Body of pancreas (tissue), 4 donors: ENCODE measurements at regions not wholly inside any gene's neighbourhood (a gene's known extent, or its start where the extent isn't known, plus 50 kb on each side); places are given as distances from the start of the nearest gene placed in this dataset.

Experiments used
- ATAC-seq: fragments of 150-250 bp; one replicate; pipeline ENCODE4 v1.9.1; 2016
- DNase-seq, 4 donors: peaks; one replicate each; pipeline ENCODE4 v3.0.0-alpha.2; 2019
- H3K27ac ChIP-seq, 4 donors: fragments of 200-600 bp; sonication (generic); 1 replicate in 3 of 4; 2 replicates in 1 of 4; pipeline versions ENCODE4 v1.5.1 to v1.6.1; 2016 to 2019; ENCODE audit warnings: mild to moderate bottlenecking in 1 of 4, mixed read lengths in 1 of 4, moderate library complexity in 1 of 4
- H3K27me3 ChIP-seq, 2 donors: fragments of 200-600 bp; sonication (generic); one replicate each; pipeline ENCODE4 v1.6.0; 2016; ENCODE audit warnings: mild to moderate bottlenecking in 1 of 2
- H3K36me3 ChIP-seq, 2 donors: fragments of 200-600 bp; sonication (generic); replicated peaks in 1 of 2; 2 replicates each; pipeline ENCODE4 v1.5.1; 2016; ENCODE audit warnings: low read depth in 2 of 2; ENCODE audit not compliant: insufficient read depth in 1 of 2
- H3K4me1 ChIP-seq: fragments of 200-600 bp; sonication (generic); one replicate; pipeline ENCODE4 v1.6.0; 2016
- H3K4me3 ChIP-seq, 2 donors: fragments of 200-600 bp; sonication (generic); 1 replicate in 1 of 2; 2 replicates in 1 of 2; pipeline ENCODE4 v1.5.1; 2016 to 2019
- H3K9me3 ChIP-seq, 3 donors: fragments of 200-600 bp; sonication (generic); 1 replicate in 2 of 3; 2 replicates in 1 of 3; pipeline ENCODE4 v1.5.1; 2016
- POLR2A ChIP-seq, 3 donors: fragments of 450-650 bp; IDR thresholded peaks; one replicate each; pipeline ENCODE4 v1.6.1; 2016; ENCODE audit warnings: antibody characterized with exemption in 3 of 3, mild to moderate bottlenecking in 2 of 3
- WGBS, 2 donors: methylation state at CpG; one replicate each; pipeline ENCODE4 v1.1.5; 2017; 5-methylcytosine and 5-hydroxymethylcytosine counted together
- intact Hi-C: fragments of 100-400 bp; cut with DNase I; formaldehyde crosslinking; loops from one replicate; pipeline ENCODE4 v1.15.1; 2023
- TF ChIP-seq, protein P1 (sequence below), 7 experiments: fragments of 450-650 bp in 4 of 7; fragments of 200-600 bp in 3 of 7; sonication (generic) in 3 of 7; IDR thresholded peaks; one replicate each; pipeline ENCODE4 v1.5.1; 2016 to 2019; ENCODE audit warnings: antibody characterized with exemption in 7 of 7

- intact Hi-C loops, result no loop called here
- Histone ChIP-seq H3K4me1 (no peaks in the 10 kb centered on the region), H3K36me3 (no peaks in the 10 kb centered on the region), H3K4me3 (no peak overlapping the region), H3K27ac (no peak overlapping the region), H3K9me3 (no peaks in the 10 kb centered on the region), H3K27me3 (no peaks in the 10 kb centered on the region)
- no peak for TF ChIP-seq POLR2A (IDR thresholded peaks at IDR 0.05)
- TF ChIP-seq, protein P1, sequence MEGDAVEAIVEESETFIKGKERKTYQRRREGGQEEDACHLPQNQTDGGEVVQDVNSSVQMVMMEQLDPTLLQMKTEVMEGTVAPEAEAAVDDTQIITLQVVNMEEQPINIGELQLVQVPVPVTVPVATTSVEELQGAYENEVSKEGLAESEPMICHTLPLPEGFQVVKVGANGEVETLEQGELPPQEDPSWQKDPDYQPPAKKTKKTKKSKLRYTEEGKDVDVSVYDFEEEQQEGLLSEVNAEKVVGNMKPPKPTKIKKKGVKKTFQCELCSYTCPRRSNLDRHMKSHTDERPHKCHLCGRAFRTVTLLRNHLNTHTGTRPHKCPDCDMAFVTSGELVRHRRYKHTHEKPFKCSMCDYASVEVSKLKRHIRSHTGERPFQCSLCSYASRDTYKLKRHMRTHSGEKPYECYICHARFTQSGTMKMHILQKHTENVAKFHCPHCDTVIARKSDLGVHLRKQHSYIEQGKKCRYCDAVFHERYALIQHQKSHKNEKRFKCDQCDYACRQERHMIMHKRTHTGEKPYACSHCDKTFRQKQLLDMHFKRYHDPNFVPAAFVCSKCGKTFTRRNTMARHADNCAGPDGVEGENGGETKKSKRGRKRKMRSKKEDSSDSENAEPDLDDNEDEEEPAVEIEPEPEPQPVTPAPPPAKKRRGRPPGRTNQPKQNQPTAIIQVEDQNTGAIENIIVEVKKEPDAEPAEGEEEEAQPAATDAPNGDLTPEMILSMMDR (IDR thresholded peaks at IDR 0.05), result no peak
- DNase-seq, result no peak
- no peak for ATAC-seq
- 29 to 63% methylated on average over 1 of the region's 1 CpG for WGBS, 2 donors
These were observed 120.1 kb upstream of the CSNK1A1L start for GRCh38 chr13:37225414-37226070.

- Histone ChIP-seq H3K27me3 (no peaks in the 10 kb centered on the region), H3K36me3 (no peaks in the 10 kb centered on the region), H3K27ac (no peak overlapping the region), H3K9me3 (no peaks in the 10 kb centered on the region), H3K4me3 (no peak overlapping the region), H3K4me1 (no peaks in the 10 kb centered on the region)
- DNase-seq (no peak), ATAC-seq (no peak)
- intact Hi-C loops, result no loop called here
- 38 to 68% methylated on average over 1 of the region's 1 CpG for WGBS, 2 donors
- TF ChIP-seq, protein P1 (IDR thresholded peaks at IDR 0.05), result no peak
- TF ChIP-seq POLR2A (IDR thresholded peaks at IDR 0.05), result no peak
These were observed 110.9 kb upstream of the CSNK1A1L start for GRCh38 chr13:37216331-37216730.

DNA sequence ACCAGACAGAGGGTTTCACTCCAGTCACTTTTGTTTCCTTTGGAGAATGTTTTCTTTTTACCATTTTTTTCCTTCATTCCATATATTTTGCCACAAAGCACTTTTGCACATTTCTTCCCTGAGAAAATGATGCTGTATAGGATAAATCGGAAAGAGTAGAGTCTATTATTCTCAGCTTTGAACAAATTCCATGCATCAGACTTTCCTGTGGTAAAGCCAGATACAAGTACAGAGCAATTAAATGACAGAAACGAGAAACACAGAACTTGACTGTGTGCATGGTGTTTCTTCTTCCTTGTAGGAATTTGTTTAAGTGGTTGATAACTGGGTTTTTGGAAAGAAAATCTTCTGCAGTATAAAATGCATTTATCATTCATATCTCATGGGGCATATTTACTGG, 107.4 kb upstream of the CSNK1A1L start:
- Histone ChIP-seq H3K36me3 (no peaks in the 10 kb centered on the region), H3K27ac (no peak overlapping the region), H3K4me1 (no peaks in the 10 kb centered on the region), H3K4me3 (no peak overlapping the region), H3K9me3 (no peaks in the 10 kb centered on the region), H3K27me3 (no peaks in the 10 kb centered on the region)
- WGBS, 2 donors, result 42 to 47% methylated on average over 2 of the region's 2 CpGs
- no peak for TF ChIP-seq POLR2A (IDR thresholded peaks at IDR 0.05)
- TF ChIP-seq, protein P1 (IDR thresholded peaks at IDR 0.05), result no peak
- intact Hi-C loops, result no loop called here
- no peak for DNase-seq
- no peak for ATAC-seq

- no peaks in the 10 kb centered on the region for H3K4me1 ChIP-seq
- WGBS, 2 donors, result 44 to 60% methylated on average over 7 of the region's 7 CpGs
These were observed 106.0 kb upstream of the CSNK1A1L start for GRCh38 chr13:37211487-37211886.

More at GRCh38 chr13:37211487-37211886, 106.0 kb upstream of the CSNK1A1L start:
- no peaks in the 10 kb centered on the region for H3K27me3 ChIP-seq
- H3K9me3 ChIP-seq, result no peaks in the 10 kb centered on the region
- intact Hi-C loops, result no loop called here
- no peak overlapping the region for H3K27ac ChIP-seq
- no peak overlapping the region for H3K4me3 ChIP-seq
- TF ChIP-seq POLR2A (IDR thresholded peaks at IDR 0.05), result no peak
- TF ChIP-seq, protein P1 (IDR thresholded peaks at IDR 0.05), result no peak
- no peaks in the 10 kb centered on the region for H3K36me3 ChIP-seq
- ATAC-seq (no peak), DNase-seq (no peak)
